HUES6 (cell line): ENCODE measurements at regions not wholly inside any gene's neighbourhood (a gene's known extent, or its start where the extent isn't known, plus 50 kb on each side); places are given as distances from the start of the nearest gene placed in this dataset.

ENCODE experiments used
- H3K27ac ChIP-seq: 2 replicates; pipeline ENCODE4 v1.7.0; 2013; ENCODE audit warnings: low read depth, mild to moderate bottlenecking, low read length, inconsistent platforms
- H3K27me3 ChIP-seq: 2 replicates; pipeline ENCODE4 v1.6.1; 2013; ENCODE audit warnings: low read length; ENCODE audit not compliant: control insufficient read depth, insufficient read depth
- H3K36me3 ChIP-seq: 2 replicates; pipeline ENCODE4 v1.6.1; 2013; ENCODE audit warnings: low read length; ENCODE audit not compliant: control insufficient read depth, insufficient read depth
- H3K4me1 ChIP-seq: 2 replicates; pipeline ENCODE4 v1.6.1; 2013; ENCODE audit warnings: low read length; ENCODE audit not compliant: control insufficient read depth, insufficient read depth
- H3K4me3 ChIP-seq: 2 replicates; pipeline ENCODE4 v1.5.1; 2013; ENCODE audit warnings: low read depth, low read length
- H3K9ac ChIP-seq: one replicate; pipeline ENCODE4 v1.6.1; 2013; ENCODE audit warnings: mild to moderate bottlenecking, low read length
- H3K9me3 ChIP-seq: 2 replicates; pipeline ENCODE4 v1.6.1; 2013; ENCODE audit warnings: low read depth, low read length; ENCODE audit not compliant: control insufficient read depth, insufficient read depth

GRCh38 chr20:52649727-52650126 lies 322.4 kb upstream of the TSHZ2 start:
- Histone ChIP-seq H3K9me3 (no peaks in the 10 kb centered on the region), H3K36me3 (no peaks in the 10 kb centered on the region), H3K4me3 (no peak overlapping the region), H3K27me3 (peaks cover 14% of the 10 kb centered on the region; the same call in 1 of the 2 replicates), H3K27ac (no peak overlapping the region), H3K4me1 (no peaks in the 10 kb centered on the region), H3K9ac (no peak overlapping the region)

GRCh38 chr20:52645822-52646221 lies 326.3 kb upstream of the TSHZ2 start:
- peaks cover 8% of the 10 kb centered on the region; the same call in 1 of the 2 replicates for H3K27me3 ChIP-seq
- H3K9me3 ChIP-seq, result no peaks in the 10 kb centered on the region

DNA sequence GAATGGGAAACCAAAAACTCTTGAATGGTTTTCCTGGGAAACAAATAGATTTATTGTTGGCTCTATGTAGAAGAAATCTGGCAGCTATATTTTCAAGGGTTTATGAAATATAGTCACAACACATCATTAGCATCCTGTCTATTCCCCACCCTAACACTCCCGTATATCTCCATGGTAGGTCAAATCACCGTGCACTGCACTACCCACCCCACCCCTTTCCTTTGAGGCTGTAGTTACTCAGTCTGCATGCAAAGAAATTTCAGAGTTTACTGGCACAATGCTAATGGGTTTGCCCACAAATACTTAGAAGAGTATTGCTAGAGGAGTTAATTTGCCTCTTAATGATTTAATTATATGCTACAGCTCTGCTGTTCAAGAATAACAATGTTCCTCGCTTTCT lies 329.1 kb upstream of the TSHZ2 start:
- Histone ChIP-seq H3K4me1 (no peaks in the 10 kb centered on the region), H3K4me3 (no peak overlapping the region), H3K9me3 (no peaks in the 10 kb centered on the region), H3K27ac (no peak overlapping the region), H3K9ac (no peak overlapping the region), H3K27me3 (peaks cover 4% of the 10 kb centered on the region; the same call in 1 of the 2 replicates), H3K36me3 (no peaks in the 10 kb centered on the region)

More at GRCh38 chr20:52645822-52646221, 326.3 kb upstream of the TSHZ2 start:
- H3K36me3 ChIP-seq, result no peaks in the 10 kb centered on the region
- no peak overlapping the region for H3K4me3 ChIP-seq
- H3K4me1 ChIP-seq, result no peaks in the 10 kb centered on the region
- H3K27ac ChIP-seq, result no peak overlapping the region
- H3K9ac ChIP-seq, result no peak overlapping the region

DNA sequence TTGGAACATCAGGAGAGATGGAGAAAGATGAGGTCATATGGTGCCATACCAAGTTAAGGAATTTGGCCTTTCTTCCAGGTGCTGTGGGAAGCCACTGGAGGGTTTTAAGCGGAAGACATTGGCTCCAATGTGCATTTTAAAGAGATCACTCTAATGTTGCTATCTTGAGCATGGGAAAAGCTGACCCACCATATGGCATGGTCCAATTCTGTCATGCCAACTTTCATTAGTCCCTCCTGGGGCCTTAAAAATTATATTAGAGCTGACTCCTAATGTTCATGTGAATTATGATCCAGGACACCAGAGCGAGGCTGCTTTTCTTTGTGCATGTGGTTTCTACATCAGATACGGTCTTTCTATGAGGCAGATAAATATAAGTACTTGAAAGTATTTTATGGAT lies 335.0 kb upstream of the TSHZ2 start:
- H3K9ac ChIP-seq, result no peak overlapping the region
- no peaks in the 10 kb centered on the region for H3K27me3 ChIP-seq
- no peak overlapping the region for H3K4me3 ChIP-seq
- no peaks in the 10 kb centered on the region for H3K4me1 ChIP-seq
- H3K9me3 ChIP-seq, result no peaks in the 10 kb centered on the region
- no peak overlapping the region for H3K27ac ChIP-seq
- H3K36me3 ChIP-seq, result no peaks in the 10 kb centered on the region

DNA sequence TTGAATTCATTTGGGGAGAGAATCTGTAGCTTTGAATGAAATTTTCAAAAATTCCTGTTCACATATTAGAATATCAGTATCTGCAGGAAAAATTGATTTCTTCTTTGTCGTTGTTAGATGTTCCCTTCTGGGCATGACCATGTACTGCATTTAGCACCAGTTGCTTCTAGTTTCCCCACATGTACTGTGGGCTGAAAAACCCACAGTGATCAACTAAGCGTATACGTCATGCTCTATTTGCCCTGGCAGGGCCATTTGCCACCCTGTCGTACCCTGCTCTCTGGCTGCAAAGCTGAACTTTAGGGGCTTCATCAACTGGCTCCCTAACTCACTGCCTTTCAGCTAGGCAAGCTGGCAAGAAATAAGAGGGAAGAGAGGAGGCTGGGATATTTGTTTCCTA lies 340.7 kb upstream of the TSHZ2 start:
- H3K27ac ChIP-seq, result no peak overlapping the region
- H3K27me3 ChIP-seq, result no peaks in the 10 kb centered on the region
- H3K36me3 ChIP-seq, result no peaks in the 10 kb centered on the region
- H3K9me3 ChIP-seq, result peaks cover 3% of the 10 kb centered on the region
- H3K9ac ChIP-seq, result no peak overlapping the region
- no peaks in the 10 kb centered on the region for H3K4me1 ChIP-seq
- H3K4me3 ChIP-seq, result no peak overlapping the region

- Histone ChIP-seq H3K27ac (no peak overlapping the region), H3K27me3 (no peaks in the 10 kb centered on the region), H3K36me3 (no peaks in the 10 kb centered on the region), H3K9me3 (peaks cover 3% of the 10 kb centered on the region), H3K4me1 (no peaks in the 10 kb centered on the region), H3K4me3 (no peak overlapping the region), H3K9ac (no peak overlapping the region)
Measured at GRCh38 chr20:52630138-52630537, 342.0 kb upstream of the TSHZ2 start.

GRCh38 chr20:52624281-52624680 lies 347.9 kb upstream of the TSHZ2 start:
- H3K4me3 ChIP-seq, result no peak overlapping the region
- no peaks in the 10 kb centered on the region for H3K9me3 ChIP-seq
- H3K9ac ChIP-seq, result no peak overlapping the region
- 0 out of 2 replicates have a peak, but pooled peaks cover 5% of the 10 kb centered on the region for H3K4me1 ChIP-seq
- H3K36me3 ChIP-seq, result no peaks in the 10 kb centered on the region
- H3K27me3 ChIP-seq, result no peaks in the 10 kb centered on the region
- no peak overlapping the region for H3K27ac ChIP-seq

GRCh38 chr20:52622081-52622480 lies 350.1 kb upstream of the TSHZ2 start:
- H3K9me3 ChIP-seq, result no peaks in the 10 kb centered on the region
- 0 out of 2 replicates have a peak, but pooled peaks cover 5% of the 10 kb centered on the region for H3K4me1 ChIP-seq
- no peak overlapping the region for H3K27ac ChIP-seq
- H3K9ac ChIP-seq, result no peak overlapping the region
- H3K27me3 ChIP-seq, result no peaks in the 10 kb centered on the region
- no peak overlapping the region for H3K4me3 ChIP-seq
- H3K36me3 ChIP-seq, result no peaks in the 10 kb centered on the region

- Histone ChIP-seq H3K4me3 (no peak overlapping the region), H3K27ac (no peak overlapping the region), H3K9me3 (no peaks in the 10 kb centered on the region), H3K36me3 (no peaks in the 10 kb centered on the region), H3K27me3 (no peaks in the 10 kb centered on the region), H3K4me1 (0 out of 2 replicates have a peak, but pooled peaks cover 5% of the 10 kb centered on the region), H3K9ac (no peak overlapping the region)
Measured at GRCh38 chr20:52621401-52621800, 350.8 kb upstream of the TSHZ2 start.

- Histone ChIP-seq H3K4me3 (no peak overlapping the region), H3K36me3 (no peaks in the 10 kb centered on the region), H3K9me3 (no peaks in the 10 kb centered on the region), H3K4me1 (0 out of 2 replicates have a peak, but pooled peaks cover 5% of the 10 kb centered on the region), H3K27me3 (no peaks in the 10 kb centered on the region), H3K27ac (no peak overlapping the region), H3K9ac (no peak overlapping the region)
Measured at GRCh38 chr20:52619671-52620070, 352.5 kb upstream of the TSHZ2 start.

GRCh38 chr20:52619101-52619500 lies 353.1 kb upstream of the TSHZ2 start:
- H3K27me3 ChIP-seq, result no peaks in the 10 kb centered on the region
- H3K9me3 ChIP-seq, result no peaks in the 10 kb centered on the region
- no peak overlapping the region for H3K9ac ChIP-seq
- 0 out of 2 replicates have a peak, but pooled peaks cover 5% of the 10 kb centered on the region for H3K4me1 ChIP-seq
- H3K36me3 ChIP-seq, result no peaks in the 10 kb centered on the region
- H3K4me3 ChIP-seq, result no peak overlapping the region
- no peak overlapping the region for H3K27ac ChIP-seq

GRCh38 chr20:52616629-52617028 lies 355.5 kb upstream of the TSHZ2 start:
- H3K27ac ChIP-seq, result no peak overlapping the region
- no peak overlapping the region for H3K9ac ChIP-seq
- H3K9me3 ChIP-seq, result no peaks in the 10 kb centered on the region
- no peaks in the 10 kb centered on the region for H3K36me3 ChIP-seq
- no peak overlapping the region for H3K4me3 ChIP-seq
- 0 out of 2 replicates have a peak, but pooled peaks cover 5% of the 10 kb centered on the region for H3K4me1 ChIP-seq
- peaks cover 2% of the 10 kb centered on the region; the same call in 1 of the 2 replicates for H3K27me3 ChIP-seq
